Effector CD4-positive, alpha-beta T cell (primary cell): ENCODE measurements at regions not wholly inside any gene's neighbourhood (a gene's known extent, or its start where the extent isn't known, plus 50 kb on each side); places are given as distances from the start of the nearest gene placed in this dataset.
"Not testable (repeated sequence)": the region's sequence is repeated elsewhere in the genome, so short reads cannot be mapped to it uniquely, and the experiment has no call there.

Source experiments
- DNase-seq: peaks from one replicate; pipeline ENCODE4 v3.0.0-alpha.2; 2020

DNA sequence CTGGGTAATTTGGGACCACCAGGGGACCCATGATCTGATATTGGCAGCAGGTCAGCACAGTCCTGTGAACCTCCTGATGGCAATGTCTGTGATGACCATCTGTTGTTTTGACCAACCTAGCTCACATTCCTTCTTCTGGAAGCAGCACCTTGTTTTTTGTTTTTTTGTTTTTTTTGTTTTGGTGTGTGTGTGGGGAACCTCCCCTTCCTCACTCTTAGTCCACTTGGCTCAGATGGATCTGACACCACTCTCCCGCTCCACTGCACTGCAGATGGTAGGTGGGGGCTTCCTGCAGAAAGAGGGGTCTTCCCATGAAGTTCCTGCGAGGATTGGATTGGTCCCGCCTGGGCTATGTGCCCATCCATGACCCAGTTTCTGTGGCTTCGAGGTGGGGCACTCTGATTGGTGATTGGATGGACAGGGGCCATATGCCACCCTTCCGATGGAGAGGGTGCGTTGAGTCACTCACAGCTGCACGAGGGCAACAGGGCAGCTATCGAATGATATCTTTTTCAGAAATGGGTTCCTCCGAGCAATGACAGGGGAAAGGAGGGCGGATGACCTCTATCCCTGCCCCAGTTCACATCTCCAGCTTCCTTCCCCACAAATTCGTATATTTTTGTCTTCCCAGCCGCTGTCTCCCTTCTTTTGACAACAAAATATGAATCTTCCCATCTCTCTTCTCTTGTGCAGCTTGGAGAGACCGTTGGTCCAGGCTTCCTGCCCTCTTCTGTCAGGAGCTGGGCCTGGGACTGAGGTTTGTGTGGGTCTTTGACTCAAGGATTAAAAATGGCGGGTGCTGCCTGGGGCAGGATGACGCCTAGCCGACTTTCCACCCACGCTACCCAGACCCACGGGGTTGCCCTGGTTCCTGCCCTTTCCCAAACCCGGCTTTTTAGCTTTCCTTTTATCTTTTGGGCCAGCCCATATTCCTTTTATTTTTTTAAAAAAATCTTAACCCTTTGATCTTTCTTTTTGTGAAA is 132.1 kb upstream of the KCNG1 start:
- no peak for DNase-seq

- no peak for DNase-seq
These were observed 131.2 kb upstream of the KCNG1 start for GRCh38 chr20:51153867-51154707.

- no peak for DNase-seq
These were observed 126.0 kb upstream of the KCNG1 start for GRCh38 chr20:51148941-51149340.

- no peak for DNase-seq
These were observed 121.6 kb upstream of the KCNG1 start for GRCh38 chr20:51144476-51144875.

- no peak for DNase-seq
These were observed 120.7 kb upstream of the KCNG1 start for GRCh38 chr20:51143652-51144051.

GRCh38 chr20:51142448-51142847 is 119.5 kb upstream of the KCNG1 start:
- DNase-seq = no peak

DNA sequence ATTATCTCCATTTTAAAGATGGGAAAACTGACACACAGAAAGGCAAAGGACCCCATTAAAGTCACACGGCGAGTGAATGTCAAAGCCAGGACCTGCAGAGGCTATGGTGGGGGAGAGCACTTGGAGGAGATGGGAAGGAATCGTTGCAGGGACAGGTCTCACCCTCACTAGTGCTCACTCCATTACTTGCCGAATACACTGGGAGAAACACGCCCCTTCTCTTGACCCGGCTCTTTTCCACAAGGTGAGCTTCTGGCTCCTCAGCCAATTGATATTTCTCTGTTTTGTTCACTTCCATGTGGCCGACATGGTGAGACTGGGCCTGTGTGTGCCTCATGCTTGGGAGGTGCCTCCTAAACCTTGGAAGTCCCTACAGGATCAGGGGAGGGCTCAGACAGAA is 117.8 kb upstream of the KCNG1 start:
- no peak for DNase-seq

GRCh38 chr20:51139891-51140290 is 117.0 kb upstream of the KCNG1 start:
- no peak for DNase-seq

DNA sequence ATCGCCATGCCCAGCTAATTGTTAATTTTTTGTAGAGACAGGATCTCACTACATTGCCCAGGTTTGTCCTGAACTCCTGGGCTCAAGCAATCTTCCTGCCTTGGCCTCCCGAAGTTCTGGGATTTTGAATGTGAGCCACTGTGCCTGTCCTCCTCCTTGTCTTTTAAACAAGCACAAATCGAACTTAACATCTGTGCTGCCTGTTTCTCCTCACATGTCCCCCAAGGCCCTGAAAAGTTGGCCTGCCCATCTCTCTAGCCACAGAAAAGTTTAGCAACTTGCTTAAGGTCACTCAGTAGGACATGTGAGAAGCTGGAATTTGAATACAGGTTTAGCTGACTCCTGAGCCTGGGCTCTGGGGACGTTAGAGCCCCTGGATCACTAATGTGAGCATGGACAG is 115.7 kb upstream of the KCNG1 start:
- no peak for DNase-seq

GRCh38 chr20:51137461-51137860 is 114.6 kb upstream of the KCNG1 start:
- DNase-seq = no peak

- DNase-seq = no peak
These were observed 113.2 kb upstream of the KCNG1 start for GRCh38 chr20:51135926-51136715.

- no peak for DNase-seq
These were observed 111.5 kb upstream of the KCNG1 start for GRCh38 chr20:51134405-51134804.

DNA sequence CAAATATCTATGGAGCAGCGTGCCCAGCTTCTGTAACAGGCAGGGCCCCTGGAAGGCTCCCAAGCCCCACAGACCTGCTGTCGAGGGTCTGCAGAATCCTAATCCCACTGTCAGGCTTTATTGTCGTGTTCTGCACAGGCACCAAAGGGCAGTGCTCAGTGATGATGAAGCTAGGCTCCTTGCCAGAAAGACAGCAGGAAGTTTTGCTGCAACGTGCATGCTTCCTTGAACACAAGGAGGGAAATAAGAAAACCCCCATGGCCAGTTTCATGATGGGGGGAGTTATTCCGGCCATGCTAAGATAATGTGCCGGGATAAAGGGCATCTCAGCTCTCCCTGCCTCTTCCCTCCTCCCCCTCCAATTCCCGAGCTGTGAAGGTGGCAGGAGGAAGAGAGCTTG is 109.4 kb upstream of the KCNG1 start:
- no peak for DNase-seq

DNA sequence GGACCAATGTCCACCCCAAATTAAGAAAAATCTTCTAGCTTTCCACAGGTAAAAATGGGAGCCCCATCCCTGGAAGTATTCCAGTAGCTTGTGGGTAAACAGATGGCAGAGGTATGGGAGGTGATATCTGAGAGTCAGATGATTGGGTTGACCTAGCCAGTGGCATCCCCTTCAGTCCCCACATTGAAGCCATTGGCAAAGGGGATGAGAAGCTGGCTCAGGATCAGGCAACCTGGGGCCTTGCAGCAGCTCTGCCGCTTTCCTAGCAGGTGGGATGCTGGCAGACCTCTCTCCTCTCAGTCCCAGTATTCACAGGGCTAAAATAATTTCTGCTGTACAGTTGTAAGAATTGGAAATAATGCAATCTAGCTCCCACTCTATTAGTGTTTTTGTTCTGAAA is 108.9 kb upstream of the KCNG1 start:
- no peak for DNase-seq

DNA sequence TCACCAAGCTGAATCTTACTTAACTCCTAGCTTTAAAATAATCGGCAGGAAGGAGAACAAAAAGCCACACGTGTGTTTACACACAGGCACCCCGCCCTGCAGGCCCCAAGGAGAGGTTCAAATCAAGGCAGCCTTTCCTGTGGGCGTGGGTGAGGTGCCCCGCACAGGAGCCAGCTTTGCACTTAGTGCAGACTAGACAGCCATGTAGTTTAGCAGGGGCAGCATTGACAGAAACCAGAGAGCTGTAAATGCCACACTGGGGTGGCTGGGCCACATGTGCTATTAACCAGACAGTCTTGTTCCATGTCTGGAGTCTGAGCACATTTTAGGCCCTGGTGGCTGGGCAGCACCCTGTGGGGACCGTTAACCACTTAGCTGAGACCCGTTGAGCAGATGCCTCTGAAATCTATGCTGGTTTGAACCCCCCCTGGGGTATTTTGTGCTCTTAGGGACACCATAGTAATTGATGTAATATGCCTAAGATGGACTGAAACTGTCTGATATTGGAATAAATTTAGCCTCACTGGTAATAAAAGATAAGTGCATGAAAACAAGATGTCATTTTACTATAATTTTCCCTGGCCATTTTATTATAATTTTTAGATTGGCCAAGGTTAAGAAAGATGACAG is 106.4 kb upstream of the KCNG1 start:
- no peak for DNase-seq

DNA sequence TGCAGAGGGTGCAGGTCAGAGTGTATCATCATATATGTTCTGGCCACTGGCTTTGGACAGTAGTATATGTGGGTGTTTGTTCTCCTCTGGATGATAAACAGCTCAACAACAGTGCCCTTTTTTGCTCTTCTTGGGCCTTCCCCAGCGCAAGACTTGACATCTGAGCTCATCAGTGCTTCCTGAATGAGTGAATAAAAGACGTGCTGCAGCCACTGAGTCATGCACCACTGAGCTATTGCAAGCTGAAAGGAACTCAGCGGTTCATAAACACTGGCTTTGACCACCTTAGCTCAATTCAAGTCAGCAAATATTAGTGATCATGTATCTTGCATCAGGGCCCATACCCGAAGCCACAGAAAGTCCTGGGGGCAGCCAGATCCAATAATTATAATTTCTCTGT is 105.3 kb upstream of the KCNG1 start:
- DNase-seq = no peak

DNA sequence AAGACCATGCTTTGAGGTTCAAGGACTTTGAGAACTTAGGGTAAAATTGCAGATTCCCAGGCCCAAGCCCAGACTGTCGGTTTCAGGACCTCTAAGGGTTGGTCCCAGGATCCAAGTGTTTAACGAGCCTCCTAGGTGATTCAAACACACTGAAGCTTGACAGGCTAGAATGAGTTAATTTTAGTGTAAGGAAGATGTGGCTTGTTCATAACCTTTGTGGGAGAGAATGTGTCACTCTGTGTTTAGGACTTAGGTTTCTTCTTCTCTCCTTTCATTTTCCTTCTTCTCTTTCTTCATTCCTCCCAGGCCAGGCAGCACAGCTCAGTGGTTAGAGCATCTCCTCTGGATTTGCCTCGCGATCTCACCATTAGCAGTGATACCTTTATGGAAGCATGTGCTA is 104.8 kb upstream of the KCNG1 start:
- no peak for DNase-seq

DNA sequence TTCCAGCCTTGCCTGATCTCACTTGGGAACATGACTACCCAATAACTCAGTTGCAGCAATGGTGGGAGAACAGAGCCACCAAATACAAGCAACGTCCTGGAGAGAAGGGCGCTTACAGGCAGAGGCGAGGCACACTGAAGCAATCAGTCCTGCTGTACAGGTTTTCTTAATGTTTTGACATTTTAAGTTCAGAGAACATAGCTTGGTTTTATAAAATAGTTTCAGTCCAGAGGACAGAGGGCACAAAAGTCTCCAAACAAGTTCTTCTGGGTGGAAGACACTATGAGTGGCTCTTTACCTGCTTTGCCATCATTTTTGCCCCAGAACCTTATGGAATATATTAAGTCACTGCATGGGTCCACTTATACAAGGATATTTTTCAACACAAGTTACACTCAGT is 103.4 kb upstream of the KCNG1 start:
- no peak for DNase-seq

- no peak for DNase-seq
These were observed 102.9 kb upstream of the KCNG1 start for GRCh38 chr20:51125780-51126179.

- DNase-seq = no peak
These were observed 102.2 kb upstream of the KCNG1 start for GRCh38 chr20:51125105-51125504.

- not testable (repeated sequence) for DNase-seq
These were observed 101.0 kb upstream of the KCNG1 start for GRCh38 chr20:51123887-51124286.

DNA sequence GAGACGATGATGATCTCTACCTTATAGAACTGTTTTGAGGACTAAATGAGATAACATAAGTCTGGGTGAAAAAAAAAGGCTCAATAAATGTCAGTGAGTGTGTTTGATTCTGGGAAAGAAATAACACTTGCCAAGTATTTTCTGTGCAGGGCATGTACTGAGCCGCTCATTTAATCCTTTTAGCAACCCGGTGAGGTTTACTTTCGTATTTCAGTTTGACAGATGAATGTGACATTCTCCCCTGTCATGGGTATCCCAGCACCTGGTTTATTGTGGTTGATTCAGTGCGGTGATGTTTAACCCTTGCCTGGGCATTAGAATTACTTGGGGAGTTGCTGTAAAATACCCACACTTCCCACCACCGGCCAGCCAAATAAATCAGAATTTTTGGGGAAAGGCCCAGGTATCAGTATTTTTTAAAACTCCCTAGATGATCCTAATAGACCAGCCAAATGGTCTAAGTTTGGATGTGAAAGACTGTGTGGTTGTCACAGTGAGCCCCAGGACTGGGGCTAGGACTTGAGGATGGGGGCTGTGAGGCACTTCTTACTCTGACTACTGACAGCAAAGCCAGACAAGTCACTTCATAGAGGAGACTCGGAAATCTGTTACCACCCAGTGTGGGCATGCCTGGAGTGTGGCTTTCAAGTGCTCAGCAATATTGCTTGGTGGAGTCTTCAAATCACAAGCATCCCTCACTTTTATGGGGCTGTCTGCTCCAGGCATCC is 100.2 kb upstream of the KCNG1 start:
- no peak for DNase-seq
